ENCODE measurements at regions not wholly inside any gene's neighbourhood (a gene's known extent, or its start where the extent isn't known, plus 50 kb on each side); places are given as distances from the start of the nearest gene placed in this dataset.

DNA sequence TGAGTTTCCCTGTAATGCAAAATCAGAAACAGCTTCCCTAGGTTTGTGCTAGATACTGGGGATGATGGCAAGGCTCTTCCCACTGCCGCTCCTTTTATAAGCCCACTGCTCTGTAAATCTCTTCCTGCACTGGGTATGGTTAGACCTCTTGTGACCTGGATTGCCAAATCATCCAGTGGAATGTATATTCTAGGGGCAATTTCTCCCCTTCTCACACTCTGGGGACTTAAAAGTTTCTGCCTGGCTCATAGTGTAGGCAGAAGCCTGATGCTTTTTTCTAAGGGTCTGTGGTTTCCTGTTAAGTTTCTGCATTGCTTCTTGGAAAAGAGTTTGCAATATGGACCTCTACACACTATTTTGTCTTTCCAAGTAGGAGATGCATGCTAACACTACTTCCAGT is 1582.0 kb upstream of the PCDH20 start:
- no peak for DNase-seq (ENCODE audit: low spot score)

DNA sequence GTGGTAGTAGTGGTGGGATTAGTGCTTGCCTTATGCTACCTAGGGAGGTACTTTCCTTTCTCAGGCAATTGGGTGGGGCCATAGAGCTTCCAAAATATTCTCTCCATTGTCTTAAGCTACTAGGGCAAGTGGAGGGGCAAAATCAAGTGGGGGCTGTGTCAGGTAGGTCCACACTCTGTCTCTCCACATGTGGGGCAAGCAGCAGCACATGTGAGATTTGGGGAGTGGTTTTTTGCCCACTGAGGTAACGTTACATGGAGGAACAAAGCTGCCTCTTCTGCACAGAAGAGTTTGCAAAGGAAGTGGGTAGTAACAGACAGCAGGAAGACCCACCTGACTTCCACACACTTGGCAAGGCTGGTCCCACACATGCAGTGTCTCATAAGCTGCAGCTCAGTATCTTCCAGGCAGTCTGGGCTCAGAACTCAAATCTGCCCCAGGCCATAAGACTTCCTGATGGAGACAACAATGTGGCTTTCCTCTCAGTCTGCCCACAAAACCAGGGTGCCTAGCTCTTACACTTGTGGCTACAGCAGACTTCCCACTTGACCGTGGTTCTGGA is 1581.5 kb upstream of the PCDH20 start:
- no peak for DNase-seq (ENCODE audit: low spot score)

DNA sequence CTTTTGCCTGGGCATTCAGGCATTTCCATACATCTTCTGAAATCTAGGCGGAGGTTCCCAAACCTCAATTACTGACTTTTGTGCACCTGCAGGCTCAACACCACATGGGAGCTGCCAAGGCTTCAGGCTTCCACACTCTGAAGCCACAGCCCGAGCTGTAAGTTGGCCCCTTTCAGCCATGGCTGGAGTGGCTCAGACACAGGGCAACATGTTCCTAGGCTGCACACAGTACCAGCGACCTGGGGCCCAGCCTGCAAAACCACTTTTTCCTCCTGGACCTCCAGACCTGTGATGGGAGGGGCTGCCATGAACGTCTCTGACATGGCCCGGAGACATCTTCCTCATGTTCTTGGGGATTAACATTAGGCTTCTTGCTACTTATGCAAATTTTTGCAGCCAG is 1558.2 kb upstream of the PCDH20 start:
- DNase-seq (ENCODE audit: low spot score), result no peak

DNA sequence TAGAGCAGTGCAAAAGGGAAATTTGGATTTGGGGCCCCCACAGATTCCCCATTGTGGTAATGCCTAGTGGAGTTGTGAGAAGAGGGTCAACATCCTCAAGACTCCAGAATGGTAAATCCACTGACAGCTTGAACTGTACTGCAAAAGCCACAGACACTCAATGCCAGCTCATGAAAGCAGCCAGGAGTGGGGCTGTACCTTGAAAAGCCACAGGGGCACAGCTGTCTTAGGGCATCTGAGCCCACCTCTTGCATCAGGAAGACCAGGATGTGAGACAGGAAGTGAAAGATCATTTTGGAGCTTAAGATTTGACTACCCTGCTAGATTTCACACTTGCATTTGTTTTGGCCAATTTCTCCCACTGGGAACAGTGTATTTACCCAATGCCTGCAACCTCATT is 1548.9 kb upstream of the PCDH20 start:
- DNase-seq (ENCODE audit: low spot score), result no peak

DNA sequence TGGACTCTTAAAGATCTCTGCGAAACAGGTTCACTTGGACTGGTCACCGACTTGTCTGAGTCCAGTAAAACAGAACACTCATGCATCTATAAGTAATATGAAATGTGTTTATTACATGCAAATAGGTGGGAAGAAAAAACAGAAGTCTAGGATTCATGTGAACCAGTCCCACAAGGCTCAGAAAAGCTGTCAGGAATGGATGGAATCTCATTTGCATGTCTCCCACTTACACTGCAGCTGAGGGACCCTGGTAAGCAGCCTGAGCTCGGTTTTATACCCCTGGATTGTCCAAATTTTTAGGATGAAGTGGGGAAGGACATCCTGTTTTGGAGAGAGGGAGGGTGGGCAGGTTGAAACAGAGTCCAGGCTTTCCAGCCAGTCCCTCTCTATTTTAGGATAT is 1545.1 kb upstream of the PCDH20 start:
- DNase-seq (ENCODE audit: low spot score), result no peak

DNA sequence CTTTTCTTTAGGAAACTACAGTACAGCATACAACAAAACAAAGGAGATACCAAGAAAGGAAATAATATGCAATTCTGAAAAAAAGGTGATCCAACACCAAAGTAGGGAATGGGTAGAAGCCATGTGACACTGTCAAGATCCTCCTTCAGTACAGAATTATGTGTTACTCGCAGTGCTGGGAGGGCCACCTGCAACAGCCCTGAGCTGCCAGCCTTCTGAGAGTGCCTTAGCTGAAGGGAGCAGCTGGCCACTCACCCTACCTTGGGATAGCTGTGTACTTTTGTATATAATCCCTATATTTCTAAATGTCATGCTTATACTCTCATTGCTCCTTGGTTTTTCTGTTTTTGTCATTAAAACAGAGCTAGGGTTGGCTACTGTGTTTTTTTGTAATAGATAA is 1518.2 kb upstream of the PCDH20 start:
- no peak for DNase-seq (ENCODE audit: low spot score)

DNA sequence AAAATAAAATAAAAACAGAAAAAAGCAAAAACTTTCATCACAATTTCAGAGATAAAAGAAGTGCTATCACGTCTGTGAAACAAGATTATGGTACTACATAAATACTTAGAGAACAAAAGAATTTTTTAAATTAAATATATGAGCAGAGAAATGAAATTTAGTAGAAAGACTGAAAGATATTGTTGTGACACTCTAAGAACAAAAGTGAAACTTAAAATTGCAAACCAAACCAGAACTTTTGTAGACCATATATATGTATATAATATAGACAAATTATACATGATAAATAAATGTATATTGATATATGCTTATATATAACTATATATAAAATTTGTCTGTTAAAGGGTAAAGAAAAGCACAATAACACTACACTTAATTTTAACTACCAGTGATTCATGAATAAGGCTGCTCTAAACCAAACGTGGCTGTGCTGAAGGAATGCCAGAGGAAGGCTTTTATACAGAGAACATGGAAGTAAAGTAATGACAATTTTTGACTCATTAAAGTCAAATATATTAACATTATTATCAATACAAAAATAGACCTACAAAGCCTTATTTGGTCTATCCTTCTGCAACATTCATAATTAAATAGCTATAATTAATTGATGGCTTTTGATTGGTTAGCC is 1516.7 kb upstream of the PCDH20 start:
- DNase-seq (ENCODE audit: low spot score), result no peak

DNA sequence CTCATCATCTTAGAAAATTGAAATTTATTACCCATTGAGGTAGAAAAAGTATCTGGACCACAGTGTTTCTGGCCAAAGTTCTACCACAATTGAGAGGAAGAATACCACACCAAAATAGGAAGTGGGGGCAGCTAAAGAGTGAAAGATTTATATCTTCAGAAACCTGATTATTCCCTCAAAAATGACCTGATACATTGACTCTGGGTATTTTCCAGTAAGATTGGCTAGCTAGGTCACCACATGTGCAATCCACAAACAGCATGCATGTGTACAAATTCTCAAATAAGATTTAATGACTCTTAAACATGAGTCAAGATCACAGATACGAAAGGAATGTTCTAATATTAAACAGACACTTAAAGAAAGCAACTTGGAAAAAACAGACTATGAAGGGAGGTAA is 1516.2 kb upstream of the PCDH20 start:
- DNase-seq (ENCODE audit: low spot score), result no peak

DNA sequence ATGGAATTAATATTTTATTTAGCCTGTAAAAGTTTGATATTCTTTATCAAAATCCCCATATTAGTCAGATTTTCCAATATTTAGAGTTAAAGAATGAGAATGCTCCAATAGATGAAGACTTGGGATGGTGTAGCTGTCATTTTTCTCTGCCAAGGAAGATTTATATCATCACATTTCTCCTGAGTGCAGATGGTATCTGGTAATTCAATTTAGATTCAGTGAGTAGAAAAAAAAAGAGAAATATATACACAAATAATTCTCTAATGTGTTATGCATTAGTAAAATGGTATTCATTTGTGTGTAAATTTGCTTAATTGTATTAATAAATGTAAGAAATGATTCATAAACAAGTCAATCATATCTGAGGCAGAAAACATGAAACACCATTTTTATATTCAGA is 1508.7 kb upstream of the PCDH20 start:
- no peak for DNase-seq (ENCODE audit: low spot score)

DNA sequence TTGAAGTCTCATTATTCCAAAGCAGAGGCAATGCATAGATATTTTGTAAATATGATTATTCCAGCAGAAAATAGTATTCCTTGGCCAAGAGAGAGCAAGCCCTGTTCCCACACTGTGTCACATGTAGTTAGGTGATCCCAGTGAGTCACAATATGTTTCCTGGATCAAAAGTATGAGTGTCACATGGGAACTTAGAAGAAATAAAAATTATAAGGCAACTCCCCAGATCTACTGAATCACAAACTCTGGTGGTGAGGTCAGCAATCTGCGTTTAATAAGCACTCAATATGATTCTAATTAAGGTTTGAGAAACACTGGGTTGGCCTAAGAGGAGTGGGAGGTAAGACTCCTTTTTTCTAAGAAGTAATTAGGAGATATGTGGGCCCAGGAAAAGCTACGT is 1504.5 kb upstream of the PCDH20 start:
- DNase-seq (ENCODE audit: low spot score), result no peak

DNA sequence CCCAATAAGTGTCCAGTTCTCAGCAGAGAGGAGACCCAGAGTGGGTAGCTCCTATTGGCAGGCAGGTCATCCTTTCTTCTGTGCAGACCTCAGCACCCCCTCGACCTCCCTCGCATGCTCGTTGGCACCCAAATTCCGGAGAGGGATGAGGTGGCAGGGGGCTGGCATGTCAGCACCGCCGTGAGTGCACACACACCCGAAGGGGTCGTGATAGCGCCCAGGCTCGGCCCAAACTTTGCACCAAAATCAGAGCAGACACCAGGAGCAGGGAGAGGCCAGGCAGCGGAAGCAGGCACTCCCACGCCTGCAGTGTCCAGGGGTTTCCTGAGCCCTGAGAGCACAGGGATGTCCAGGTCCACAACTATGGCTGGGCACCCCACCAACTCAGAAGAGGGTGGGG is 1503.8 kb upstream of the PCDH20 start:
- DNase-seq (ENCODE audit: low spot score), result no peak

DNA sequence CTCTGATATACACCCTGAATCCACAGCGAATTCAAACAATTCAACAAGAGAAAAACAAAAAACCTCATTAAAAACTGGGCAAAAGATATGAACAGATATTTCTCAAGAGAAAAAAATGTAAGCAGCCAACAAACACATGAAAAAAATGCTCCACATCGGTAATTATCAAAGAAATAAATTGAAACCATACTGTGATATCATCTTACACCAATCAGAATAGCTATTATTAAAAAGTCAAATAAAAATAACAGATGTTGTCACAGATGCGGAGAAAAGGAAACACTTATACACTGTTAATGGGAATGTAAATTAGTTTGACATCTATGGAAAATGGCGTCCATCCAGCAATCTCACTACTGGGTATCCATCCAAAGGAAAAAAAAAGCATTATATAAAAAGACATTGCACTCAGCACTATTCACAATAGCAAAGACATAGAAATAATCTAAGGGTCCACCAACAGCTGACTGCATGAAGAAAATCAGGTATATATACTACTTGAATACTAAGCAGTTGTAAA is 1495.0 kb upstream of the PCDH20 start:
- DNase-seq (ENCODE audit: low spot score), result no peak

DNA sequence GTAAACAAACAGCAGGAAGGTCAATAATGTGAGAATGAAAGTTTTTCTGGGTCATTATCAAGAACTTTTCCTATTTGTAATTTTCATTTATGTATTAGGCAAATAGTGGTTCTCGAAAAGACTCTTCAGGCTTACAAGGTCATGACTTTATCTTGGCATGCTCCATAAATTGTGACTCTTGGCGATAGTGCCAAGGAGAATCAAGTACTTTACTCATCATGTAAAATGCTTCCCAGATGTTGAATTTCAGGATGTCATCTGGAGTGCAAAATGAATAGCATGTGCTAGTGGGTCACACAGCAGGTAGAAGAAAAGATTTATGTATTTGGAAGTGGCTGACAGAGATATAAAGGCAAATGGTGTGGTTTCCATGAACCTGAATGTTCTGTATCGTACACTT is 1492.7 kb upstream of the PCDH20 start:
- no peak for DNase-seq (ENCODE audit: low spot score)

DNA sequence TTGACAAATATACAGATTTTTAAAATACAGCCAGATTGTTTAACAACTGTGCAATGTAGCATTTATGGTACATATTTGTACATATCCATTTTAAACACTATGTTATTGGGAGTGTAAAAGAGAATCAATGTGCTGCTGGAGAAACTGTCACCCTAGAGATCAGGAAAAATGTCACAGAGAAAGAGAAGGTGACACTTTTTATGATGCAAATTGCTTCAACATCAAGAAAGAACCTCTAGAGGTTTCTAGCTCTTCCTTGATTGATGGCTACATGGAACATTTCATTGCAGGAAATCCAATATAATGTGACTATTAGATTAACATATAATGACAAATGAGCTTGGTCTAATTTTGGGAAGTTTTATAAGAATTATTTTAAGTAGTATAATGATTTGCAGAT is 1491.2 kb upstream of the PCDH20 start:
- DNase-seq (ENCODE audit: low spot score), result no peak

DNA sequence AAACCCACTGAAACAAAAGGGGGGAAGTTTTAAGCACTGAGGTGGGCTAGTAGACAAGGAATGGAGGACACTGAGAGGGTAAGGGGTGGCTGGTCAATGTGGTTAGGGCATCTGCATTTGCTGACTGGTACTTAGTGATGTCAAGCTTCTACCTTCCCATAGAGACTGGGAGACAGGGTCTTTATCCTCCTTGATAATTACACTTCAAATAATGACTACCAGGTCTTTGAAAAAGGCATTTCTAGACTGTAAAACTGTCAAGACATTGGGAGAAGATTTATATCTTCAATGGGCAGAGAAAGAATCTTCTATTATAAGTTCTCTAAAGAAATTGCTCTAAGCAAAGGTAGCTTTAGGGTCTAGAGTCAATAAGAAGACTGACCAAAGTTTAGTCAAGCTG is 1490.8 kb upstream of the PCDH20 start:
- no peak for DNase-seq (ENCODE audit: low spot score)

DNA sequence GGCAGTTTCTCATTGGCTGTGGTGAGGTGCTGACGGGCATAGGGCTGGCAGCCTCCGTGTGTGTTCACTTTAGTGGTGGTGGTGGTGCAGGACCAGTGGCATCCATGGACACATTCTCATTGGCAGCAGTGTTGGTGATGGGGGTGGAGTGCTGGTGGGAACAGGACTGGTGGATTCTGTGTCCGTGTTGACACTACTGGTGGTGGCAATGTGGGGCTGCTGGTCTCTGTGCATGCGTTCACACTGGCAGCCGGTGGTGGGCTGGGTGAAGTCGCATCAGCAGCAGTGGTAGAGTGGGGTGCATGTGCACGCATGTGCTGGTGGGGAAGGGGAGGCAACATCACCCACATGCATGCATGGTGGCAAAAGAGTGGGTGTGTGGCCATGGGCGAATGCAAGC is 1471.4 kb upstream of the PCDH20 start:
- DNase-seq (ENCODE audit: low spot score), result no peak

DNA sequence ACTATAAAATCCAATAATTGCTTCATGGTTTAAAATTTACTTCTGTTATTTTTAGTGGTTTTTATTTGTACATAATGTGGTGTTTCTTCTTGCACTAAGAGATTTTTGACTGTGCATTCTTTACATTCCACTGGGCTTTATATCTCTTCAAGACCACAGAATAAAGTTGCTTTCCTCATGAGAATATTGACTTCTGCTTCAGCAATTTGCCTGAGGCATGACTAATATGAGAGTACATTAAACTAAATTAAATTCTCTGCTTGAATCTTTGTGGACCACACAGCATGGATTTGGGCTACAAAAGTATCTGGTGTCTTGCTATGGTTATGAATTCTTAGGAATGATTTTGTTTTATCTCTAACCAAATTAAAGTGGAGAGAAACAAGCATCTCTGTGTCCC is 1463.4 kb upstream of the PCDH20 start:
- no peak for DNase-seq (ENCODE audit: low spot score)

DNA sequence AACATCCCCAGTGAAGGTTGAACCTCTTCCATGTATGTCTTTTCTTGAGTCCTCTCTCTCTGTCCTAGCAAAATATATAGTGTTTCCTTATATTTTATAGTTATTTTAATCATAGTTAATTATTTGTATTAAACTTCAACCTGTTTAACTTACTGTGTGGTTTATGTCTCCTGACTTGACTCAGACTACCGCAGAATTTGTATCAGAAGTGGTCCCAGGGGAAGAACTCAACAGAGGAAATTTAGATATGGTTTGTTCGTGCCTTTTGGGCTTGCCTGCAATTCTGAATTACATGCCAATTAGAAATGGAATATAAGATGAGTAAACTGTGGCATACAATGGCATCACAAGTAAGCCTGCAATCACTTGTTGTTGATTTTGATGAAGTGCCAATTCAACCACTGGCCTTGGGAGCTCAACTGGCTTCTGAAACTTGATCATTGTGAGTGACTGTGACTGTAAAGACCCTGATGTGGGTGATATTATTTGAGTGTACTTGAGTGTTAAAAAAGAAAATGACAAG is 1459.5 kb upstream of the PCDH20 start:
- DNase-seq (ENCODE audit: low spot score), result no peak

DNA sequence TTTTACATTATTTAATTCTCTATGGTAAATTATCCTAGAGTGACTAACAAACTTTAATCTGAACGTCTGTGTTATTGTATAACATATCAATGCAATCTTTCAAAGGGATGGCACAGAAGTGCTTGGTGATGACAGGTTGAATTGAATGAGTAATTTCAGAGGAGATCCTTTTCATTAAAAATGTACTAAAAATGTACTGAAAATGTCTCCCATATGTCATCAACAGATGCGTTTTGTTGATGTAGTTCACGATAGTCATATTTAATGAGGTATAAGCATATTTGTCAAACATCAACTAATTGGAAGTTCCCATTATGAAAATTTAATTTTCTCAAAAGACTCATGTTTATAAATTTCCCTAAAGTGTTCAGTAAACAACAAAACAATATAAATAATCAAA is 1434.7 kb upstream of the PCDH20 start:
- no peak for DNase-seq (ENCODE audit: low spot score)

DNA sequence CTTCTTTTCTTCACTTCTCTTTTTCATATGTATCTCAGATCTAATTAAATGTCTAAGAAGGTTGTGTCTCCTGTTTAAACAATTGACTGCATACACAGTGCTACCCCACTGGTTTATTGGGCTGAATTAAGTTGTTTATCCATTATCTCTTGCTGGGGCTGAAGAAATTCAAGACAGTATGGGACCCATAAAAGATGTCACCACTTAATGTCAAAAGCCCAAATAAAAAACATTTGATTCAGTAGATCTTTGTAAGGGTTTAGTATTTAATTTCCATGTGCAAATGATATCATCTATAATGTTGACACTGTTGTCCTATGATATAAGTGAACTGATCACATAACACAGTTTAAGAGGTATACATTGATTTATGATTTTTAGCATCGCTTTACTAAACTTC is 1431.9 kb upstream of the PCDH20 start:
- no peak for DNase-seq (ENCODE audit: low spot score)

DNA sequence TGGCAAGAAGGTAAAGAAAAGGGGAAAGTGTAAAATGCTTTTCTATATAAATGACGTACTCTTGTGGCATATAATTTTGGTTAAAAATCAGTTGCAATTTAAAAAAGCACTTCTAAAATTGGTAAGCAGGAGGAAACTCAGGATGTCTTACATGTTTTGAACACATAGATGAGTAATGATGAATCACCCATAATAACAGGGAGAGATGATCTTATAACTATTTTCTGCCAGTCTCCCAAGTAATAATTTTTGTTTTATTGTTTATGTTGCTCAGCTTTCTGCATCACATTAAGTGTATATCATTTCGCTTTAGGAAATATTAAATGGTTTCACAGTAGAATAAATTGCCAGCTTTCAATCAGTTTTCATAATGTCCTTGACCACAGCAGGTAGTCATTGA is 1430.7 kb upstream of the PCDH20 start:
- no peak for DNase-seq (ENCODE audit: low spot score)

DNA sequence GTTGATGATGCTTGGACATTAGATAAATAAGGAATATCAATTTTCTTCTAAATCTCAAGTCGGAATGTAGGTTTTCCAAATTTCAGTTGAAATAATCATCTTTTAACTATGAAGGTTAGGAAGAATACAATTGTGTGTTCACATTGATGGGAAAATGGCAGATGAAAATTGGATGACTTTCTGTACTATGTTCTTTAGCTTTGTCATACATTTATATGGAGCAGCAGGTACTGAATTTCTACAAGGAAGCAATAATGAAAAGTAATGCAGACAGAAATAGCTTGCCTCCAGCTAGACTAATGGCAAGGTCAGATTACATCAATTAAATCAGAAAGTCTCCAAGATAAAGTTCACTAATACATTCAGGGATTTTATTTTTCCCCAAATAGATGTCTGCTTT is 1423.7 kb upstream of the PCDH20 start:
- no peak for DNase-seq (ENCODE audit: low spot score)

DNA sequence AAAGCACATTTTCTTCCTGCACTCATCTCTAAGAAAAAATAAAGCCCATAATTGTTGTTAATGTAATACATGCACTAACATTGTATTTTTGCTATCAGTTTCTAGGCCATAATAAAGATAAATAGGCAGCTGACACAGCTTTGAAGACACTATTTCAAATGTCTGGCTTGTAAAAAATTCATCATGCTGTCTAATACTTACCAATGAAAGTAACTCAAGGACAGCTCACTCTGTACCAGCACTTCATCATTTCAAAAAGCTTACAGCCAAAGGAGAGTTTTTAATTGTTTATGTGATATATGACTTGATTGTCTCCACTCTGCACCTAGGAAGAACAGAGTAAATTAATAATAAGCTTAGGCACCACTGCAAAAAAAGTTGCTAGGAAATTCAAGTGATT is 1423.3 kb upstream of the PCDH20 start:
- no peak for DNase-seq (ENCODE audit: low spot score)

DNA sequence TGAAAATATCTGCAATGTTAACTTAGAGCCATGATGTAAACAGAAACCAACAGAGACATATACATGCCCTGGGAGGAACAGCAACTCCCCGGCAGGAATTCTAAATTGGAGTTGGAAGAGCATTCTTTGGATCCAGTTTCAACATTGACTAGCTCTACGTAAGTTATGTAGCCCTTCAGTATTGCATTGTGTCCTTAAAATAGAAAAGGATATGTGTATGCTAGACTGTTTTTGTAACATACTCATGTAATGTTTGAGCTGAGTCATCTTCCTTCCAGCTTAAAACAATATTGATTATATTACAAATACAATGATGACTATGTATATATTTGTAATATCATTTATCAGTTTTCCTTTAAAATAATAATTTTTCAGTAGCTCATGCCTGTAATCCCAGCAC is 1422.2 kb upstream of the PCDH20 start:
- no peak for DNase-seq (ENCODE audit: low spot score)
